Spinal cord (tissue), 9 donors: ENCODE measurements at regions not wholly inside any gene's neighbourhood (a gene's known extent, or its start where the extent isn't known, plus 50 kb on each side); places are given as distances from the start of the nearest gene placed in this dataset.

Source experiments
- DNase-seq, 6 donors: peaks; one replicate each; pipeline versions ENCODE4 v3.0.0 to v3.0.0-alpha.2; 2013 to 2015; ENCODE audit warnings: low spot score in 6 of 6, low read depth in 4 of 6
- H3K27ac ChIP-seq: one replicate; pipeline ENCODE4 v1.5.1; 2013; ENCODE audit warnings: low read depth, low read length, control low read depth
- H3K27me3 ChIP-seq: one replicate; pipeline ENCODE4 v1.6.1; 2013; ENCODE audit warnings: low read length; ENCODE audit not compliant: control insufficient read depth, insufficient read depth
- H3K36me3 ChIP-seq: one replicate; pipeline ENCODE4 v1.6.1; 2013; ENCODE audit warnings: low read length; ENCODE audit not compliant: control insufficient read depth, insufficient read depth
- H3K4me1 ChIP-seq: one replicate; pipeline ENCODE4 v1.6.1; 2013; ENCODE audit warnings: low read length; ENCODE audit not compliant: control insufficient read depth, insufficient read depth
- H3K4me3 ChIP-seq: one replicate; pipeline ENCODE4 v1.5.1; 2013; ENCODE audit warnings: low read depth, low read length, control low read depth
- H3K9me3 ChIP-seq: one replicate; pipeline ENCODE4 v1.6.1; 2013; ENCODE audit warnings: low read length; ENCODE audit not compliant: control insufficient read depth, insufficient read depth
- WGBS: methylation state at CpG from one replicate; pipeline ENCODE4 v1.1.5; 2013; ENCODE audit warnings: missing lambda C conversion rate; ENCODE audit not compliant: insufficient coverage; 5-methylcytosine and 5-hydroxymethylcytosine counted together
- donor health status: healthy.

- Histone ChIP-seq H3K4me1 (peaks cover 3% of the 10 kb centered on the region), H3K27ac (no peak overlapping the region), H3K4me3 (no peak overlapping the region), H3K36me3 (no peaks in the 10 kb centered on the region), H3K9me3 (no peaks in the 10 kb centered on the region), H3K27me3 (no peaks in the 10 kb centered on the region)
- WGBS = 20% methylated on average over 1 of the region's 6 CpGs
- no peak for DNase-seq
Observed at GRCh38 chr15:95018888-95019545, 787.7 kb downstream of the MCTP2 start.

- Histone ChIP-seq H3K27me3 (no peaks in the 10 kb centered on the region), H3K27ac (no peak overlapping the region), H3K4me1 (peaks cover 3% of the 10 kb centered on the region), H3K4me3 (no peak overlapping the region), H3K36me3 (no peaks in the 10 kb centered on the region), H3K9me3 (no peaks in the 10 kb centered on the region)
- peak in 1 of 6 donors; percentile 23 for DNase-seq
- 71% methylated on average over 1 of the region's 1 CpG for WGBS
Observed at GRCh38 chr15:95019907-95020306, 788.5 kb downstream of the MCTP2 start.

- no peaks in the 10 kb centered on the region for H3K9me3 ChIP-seq
Observed at GRCh38 chr15:95021816-95022215, 790.5 kb downstream of the MCTP2 start.

GRCh38 chr15:95024351-95024750, 793.0 kb downstream of the MCTP2 start:
- no peak overlapping the region for H3K4me3 ChIP-seq
- H3K27me3 ChIP-seq = no peaks in the 10 kb centered on the region
- no peaks in the 10 kb centered on the region for H3K9me3 ChIP-seq
- WGBS = 43% methylated on average over 1 of the region's 2 CpGs
- no peaks in the 10 kb centered on the region for H3K4me1 ChIP-seq
- H3K36me3 ChIP-seq = no peaks in the 10 kb centered on the region
- H3K27ac ChIP-seq = no peak overlapping the region
- DNase-seq = peak in 1 of 6 donors; percentile 16

More at GRCh38 chr15:95021816-95022215, 790.5 kb downstream of the MCTP2 start:
- Histone ChIP-seq H3K27me3 (no peaks in the 10 kb centered on the region), H3K36me3 (no peaks in the 10 kb centered on the region), H3K4me1 (peaks cover 3% of the 10 kb centered on the region), H3K4me3 (no peak overlapping the region), H3K27ac (no peak overlapping the region)
- WGBS = no CpG with 5 or more reads among the region's 2 CpGs
- DNase-seq = no peak

GRCh38 chr15:95025924-95026728, 794.8 kb downstream of the MCTP2 start:
- WGBS = no CpG with 5 or more reads among the region's 5 CpGs
- peak in 2 of 6 donors; percentile 21 to 30 for DNase-seq
- no peaks in the 10 kb centered on the region for H3K27me3 ChIP-seq
- no peak overlapping the region for H3K4me3 ChIP-seq
- no peak overlapping the region for H3K27ac ChIP-seq
- no peaks in the 10 kb centered on the region for H3K36me3 ChIP-seq
- H3K4me1 ChIP-seq = no peaks in the 10 kb centered on the region
- H3K9me3 ChIP-seq = no peaks in the 10 kb centered on the region

DNA sequence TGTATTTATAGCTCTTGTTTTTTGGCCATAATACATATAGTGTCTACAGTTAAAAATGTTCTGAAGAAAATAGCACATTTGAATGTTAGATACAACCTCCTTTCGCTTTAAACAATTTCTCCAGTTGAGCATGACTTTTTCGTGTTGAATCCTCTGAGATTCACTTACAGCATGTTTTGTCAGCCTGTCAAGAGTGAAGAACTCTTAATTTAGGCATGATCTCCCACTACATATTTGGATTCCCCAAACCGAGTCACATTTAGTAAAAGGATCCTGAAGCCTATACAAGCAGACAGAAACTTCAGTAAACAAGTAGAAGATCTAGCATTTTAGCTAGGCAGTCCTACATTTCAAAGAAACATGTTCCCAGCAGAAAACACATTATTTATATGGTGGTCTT, 796.6 kb downstream of the MCTP2 start:
- H3K27ac ChIP-seq = no peak overlapping the region
- WGBS = no CpG with 5 or more reads among the region's 3 CpGs
- DNase-seq = peak in 1 of 6 donors; percentile 48
- H3K4me3 ChIP-seq = no peak overlapping the region
- no peaks in the 10 kb centered on the region for H3K9me3 ChIP-seq
- H3K4me1 ChIP-seq = no peaks in the 10 kb centered on the region
- H3K27me3 ChIP-seq = no peaks in the 10 kb centered on the region
- no peaks in the 10 kb centered on the region for H3K36me3 ChIP-seq

DNA sequence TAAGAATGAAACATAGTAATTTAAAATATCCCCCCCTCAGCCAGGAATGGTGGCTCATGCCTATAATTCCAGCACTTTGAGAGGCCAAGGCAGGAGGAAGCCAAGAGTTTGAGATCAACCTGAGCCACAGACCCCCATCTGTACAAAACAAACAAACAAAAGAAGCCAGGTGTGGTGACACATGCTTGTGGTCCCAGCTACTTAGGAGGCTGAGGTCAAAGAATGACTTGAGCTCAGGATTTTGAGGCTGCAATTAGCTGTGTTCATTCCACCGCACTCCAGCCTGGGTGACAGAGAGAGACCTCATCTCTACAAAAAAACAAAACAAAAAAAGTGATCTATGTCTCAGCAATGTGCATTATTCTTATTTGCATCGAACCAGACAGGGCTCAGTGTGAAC, 800.8 kb downstream of the MCTP2 start:
- H3K27ac ChIP-seq = no peak overlapping the region
- no peaks in the 10 kb centered on the region for H3K36me3 ChIP-seq
- WGBS = 60% methylated on average over 1 of the region's 2 CpGs
- no peaks in the 10 kb centered on the region for H3K27me3 ChIP-seq
- no peak overlapping the region for H3K4me3 ChIP-seq
- no peak for DNase-seq
- H3K4me1 ChIP-seq = no peaks in the 10 kb centered on the region
- H3K9me3 ChIP-seq = no peaks in the 10 kb centered on the region

DNA sequence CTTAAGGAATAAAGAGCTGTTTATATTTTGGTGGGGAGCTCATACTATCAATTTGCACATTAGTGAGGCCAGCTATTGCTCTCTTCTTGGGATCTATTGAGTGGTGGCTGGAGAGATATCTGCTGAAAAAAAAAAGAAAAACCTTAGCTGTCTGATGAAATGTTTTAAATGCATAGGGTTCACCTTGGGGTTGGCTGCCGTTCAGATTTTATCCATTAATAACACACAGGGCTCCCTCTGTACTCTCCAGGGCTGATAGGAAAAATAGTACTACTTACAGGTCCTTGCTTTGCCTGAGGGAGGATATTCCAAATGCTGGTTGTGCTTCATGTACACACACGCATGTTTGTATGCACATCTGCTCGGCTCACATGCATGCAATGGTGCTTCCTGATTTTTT, 803.7 kb downstream of the MCTP2 start:
- no peaks in the 10 kb centered on the region for H3K36me3 ChIP-seq
- no peaks in the 10 kb centered on the region for H3K4me1 ChIP-seq
- WGBS = no CpG with 5 or more reads among the region's 3 CpGs
- H3K27me3 ChIP-seq = no peaks in the 10 kb centered on the region
- peak in 2 of 6 donors; percentile 21 to 70 for DNase-seq
- no peaks in the 10 kb centered on the region for H3K9me3 ChIP-seq
- no peak overlapping the region for H3K4me3 ChIP-seq
- no peak overlapping the region for H3K27ac ChIP-seq

DNA sequence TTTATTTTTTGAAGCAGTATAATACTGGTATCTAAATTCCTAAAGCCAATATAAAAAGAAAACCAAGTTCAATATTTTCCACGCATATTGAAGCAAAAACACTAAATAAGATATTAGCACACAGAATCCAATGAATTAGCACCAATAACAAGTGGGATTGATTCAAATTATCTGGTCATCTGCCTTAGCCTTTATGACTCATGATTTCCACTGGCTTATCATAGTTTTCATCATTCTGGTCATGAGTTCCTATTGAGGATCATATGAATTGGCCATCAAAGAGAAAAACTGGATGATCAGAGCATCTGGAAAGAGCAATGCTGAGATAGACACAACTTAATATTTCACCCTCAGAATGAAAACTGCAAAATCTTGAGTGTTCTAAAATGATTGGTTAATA, 809.9 kb downstream of the MCTP2 start:
- no peaks in the 10 kb centered on the region for H3K36me3 ChIP-seq
- H3K4me3 ChIP-seq = no peak overlapping the region
- no peaks in the 10 kb centered on the region for H3K9me3 ChIP-seq
- no peak overlapping the region for H3K27ac ChIP-seq
- H3K4me1 ChIP-seq = no peaks in the 10 kb centered on the region
- no peak for DNase-seq
- no peaks in the 10 kb centered on the region for H3K27me3 ChIP-seq
- no CpG with 5 or more reads among the region's 1 CpG for whole genome bisulfite sequencing
